Astrocyte (in vitro differentiated cells and primary cell): ENCODE measurements at regions not wholly inside any gene's neighbourhood (a gene's known extent, or its start where the extent isn't known, plus 50 kb on each side); places are given as distances from the start of the nearest gene placed in this dataset.
"Not testable (repeated sequence)": the region's sequence is repeated elsewhere in the genome, so short reads cannot be mapped to it uniquely, and the experiment has no call there.

ENCODE experiments used
- DNase-seq: peaks from one replicate; pipeline ENCODE4 v3.0.0-alpha.2; 2010; ENCODE audit warnings: low read depth
- FAIRE-seq: peaks from 2 replicates; lab custom pipeline; 2011; peaks lifted over from hg19 to GRCh38; lab: Jason Lieb, UNC
- H2AFZ ChIP-seq: 2 replicates; pipeline ENCODE4 v1.6.0; 2012; ENCODE audit warnings: low read depth, low read length, inconsistent platforms
- H3K27ac ChIP-seq: 2 replicates; pipeline ENCODE4 v1.5.1; 2011; ENCODE audit warnings: low read depth, low read length, inconsistent platforms
- H3K27me3 ChIP-seq: 2 replicates; pipeline ENCODE4 v1.6.0; 2011; ENCODE audit warnings: low read length, inconsistent platforms; ENCODE audit not compliant: insufficient read depth
- H3K36me3 ChIP-seq: 2 replicates; pipeline ENCODE4 v1.5.1; 2011; ENCODE audit warnings: low read length, inconsistent platforms; ENCODE audit not compliant: insufficient read depth
- H3K4me1 ChIP-seq: 2 replicates; pipeline ENCODE4 v1.5.1; 2011; ENCODE audit warnings: low read length, inconsistent platforms; ENCODE audit not compliant: insufficient read depth
- H3K4me2 ChIP-seq: 2 replicates; pipeline ENCODE4 v1.6.0; 2012; ENCODE audit warnings: low read length, inconsistent platforms
- H3K4me3 ChIP-seq: 2 replicates; pipeline ENCODE4 v1.5.1; 2011; ENCODE audit warnings: low read depth, mild to moderate bottlenecking, low read length, inconsistent platforms; ENCODE audit not compliant: insufficient read depth
- H3K79me2 ChIP-seq: 2 replicates; pipeline ENCODE4 v1.6.0; 2012; ENCODE audit warnings: mild to moderate bottlenecking, low read length, inconsistent platforms; ENCODE audit not compliant: insufficient read depth
- H3K9ac ChIP-seq: 2 replicates; pipeline ENCODE4 v1.6.0; 2012; ENCODE audit warnings: mild to moderate bottlenecking, low read length, inconsistent platforms
- H3K9me3 ChIP-seq: 2 replicates; pipeline ENCODE4 v1.5.1; 2012; ENCODE audit warnings: low read depth, mild to moderate bottlenecking, low read length, inconsistent platforms; ENCODE audit not compliant: insufficient read depth
- H4K20me1 ChIP-seq: 2 replicates; pipeline ENCODE4 v1.6.0; 2012; ENCODE audit warnings: low read length, inconsistent platforms; ENCODE audit not compliant: insufficient read depth
- H3K27ac Mint-ChIP-seq: one replicate; pipeline ENCODE4 v1.8.0; 2021; ENCODE audit warnings: mild to moderate bottlenecking, mixed read lengths; ENCODE audit not compliant: unreplicated experiment
- H3K27me3 Mint-ChIP-seq: one replicate; pipeline ENCODE4 v1.8.0; 2021; ENCODE audit warnings: low read depth, mixed read lengths; ENCODE audit not compliant: unreplicated experiment
- H3K36me3 Mint-ChIP-seq: one replicate; pipeline ENCODE4 v1.8.0; 2021; ENCODE audit warnings: low read depth, mixed read lengths; ENCODE audit not compliant: unreplicated experiment
- H3K4me1 Mint-ChIP-seq: one replicate; pipeline ENCODE4 v1.8.0; 2021; ENCODE audit warnings: low read depth, mixed read lengths; ENCODE audit not compliant: unreplicated experiment
- H3K4me3 Mint-ChIP-seq: one replicate; pipeline ENCODE4 v1.8.0; 2021; ENCODE audit warnings: mild to moderate bottlenecking, moderate library complexity, mixed read lengths; ENCODE audit not compliant: unreplicated experiment
- H3K9me3 Mint-ChIP-seq: one replicate; pipeline ENCODE4 v1.8.0; 2021; ENCODE audit warnings: mild to moderate bottlenecking, mixed read lengths; ENCODE audit not compliant: unreplicated experiment
- CTCF ChIP-seq: IDR thresholded peaks from 2 replicates; pipeline ENCODE4 v1.5.1; 2011; ENCODE audit warnings: low read depth, mild to moderate bottlenecking, inconsistent platforms, low read length, moderate library complexity; ENCODE audit not compliant: insufficient read depth
- EZH2 ChIP-seq: IDR thresholded peaks from 2 replicates; pipeline ENCODE4 v1.6.1; 2012; ENCODE audit warnings: mild to moderate bottlenecking, low read length, inconsistent platforms; ENCODE audit not compliant: insufficient read depth

- H3K4me2 ChIP-seq, H3K4me3 Mint-ChIP-seq, H4K20me1 ChIP-seq, H3K36me3 Mint-ChIP-seq, H3K9ac ChIP-seq, H3K27ac Mint-ChIP-seq, H3K4me3 ChIP-seq, FAIRE-seq, H3K4me1 ChIP-seq, H3K4me1 Mint-ChIP-seq, H3K79me2 ChIP-seq, H3K27ac ChIP-seq, DNase-seq, H2AFZ ChIP-seq, H3K9me3 Mint-ChIP-seq, H3K9me3 ChIP-seq, H3K36me3 ChIP-seq, H3K27me3 ChIP-seq, H3K27me3 Mint-ChIP-seq: not testable (repeated sequence)
Observed at GRCh38 chr16:5207862-5208498, 110.4 kb upstream of the EEF2KMT start.

GRCh38 chr16:5207001-5207523 is 109.5 kb upstream of the EEF2KMT start:
- Mint-ChIP-seq H3K27ac (no peak overlapping the region), H3K4me1 (no peaks in the 10 kb centered on the region), H3K9me3 (peaks cover 6% of the 10 kb centered on the region), H3K4me3 (no peak overlapping the region), H3K36me3 (no peaks in the 10 kb centered on the region), H3K27me3 (peaks cover 4% of the 10 kb centered on the region)
- H3K79me2 ChIP-seq: no peaks in the 10 kb centered on the region
- no peaks in the 10 kb centered on the region for H3K4me1 ChIP-seq
- H3K9me3 ChIP-seq: no peaks in the 10 kb centered on the region
- H4K20me1 ChIP-seq: no peaks in the 10 kb centered on the region
- H3K4me2 ChIP-seq: no peak overlapping the region
- H3K4me3 ChIP-seq: no peak overlapping the region
- no peak overlapping the region for H2AFZ ChIP-seq
- TF ChIP-seq EZH2: no peak
- no peak for TF ChIP-seq CTCF
- H3K36me3 ChIP-seq: no peaks in the 10 kb centered on the region
- no peak for DNase-seq
- H3K27me3 ChIP-seq: no peaks in the 10 kb centered on the region
- FAIRE-seq: no peak
- H3K27ac ChIP-seq: no peak overlapping the region
- no peak overlapping the region for H3K9ac ChIP-seq

DNA sequence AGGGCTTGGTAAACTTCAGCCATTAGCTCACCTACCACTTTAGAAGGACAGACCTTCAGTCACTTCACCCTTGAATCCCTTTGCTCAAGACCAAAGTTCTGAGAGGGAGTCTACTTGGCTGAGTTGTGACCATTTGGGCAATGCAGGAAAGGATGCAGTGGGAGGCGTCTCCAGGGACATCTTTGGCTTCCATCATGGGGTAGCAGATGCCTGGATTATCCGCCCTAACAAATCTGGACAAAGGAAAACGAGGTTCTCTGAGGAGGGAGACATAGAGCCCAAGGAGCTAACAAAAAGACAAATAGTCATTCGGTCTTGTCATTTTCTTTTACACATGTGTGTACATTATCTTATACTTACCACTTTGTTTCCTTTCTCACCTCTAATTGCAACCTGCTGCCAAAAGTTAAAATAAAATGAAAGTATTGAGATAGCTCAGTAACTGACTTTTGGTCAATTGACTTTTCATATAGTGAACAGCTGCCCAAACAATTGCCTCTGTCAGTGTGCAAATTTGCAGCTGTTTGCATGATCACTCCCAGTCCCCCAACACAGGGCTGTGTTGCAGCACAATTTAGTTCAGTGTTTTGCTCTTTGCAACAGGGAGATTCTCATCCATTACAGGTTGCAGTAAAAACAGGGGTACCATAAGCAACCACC is 108.9 kb upstream of the EEF2KMT start:
- no peaks in the 10 kb centered on the region for H3K36me3 ChIP-seq
- no peak for FAIRE-seq

More for the DNA sequence above, 108.9 kb upstream of the EEF2KMT start:
- no peak for TF ChIP-seq EZH2
- H3K36me3 Mint-ChIP-seq: no peaks in the 10 kb centered on the region
- Histone ChIP-seq H4K20me1 (no peaks in the 10 kb centered on the region), H3K27ac (no peak overlapping the region), H3K79me2 (no peaks in the 10 kb centered on the region), H3K4me3 (no peak overlapping the region), H3K9me3 (no peaks in the 10 kb centered on the region), H3K4me1 (no peaks in the 10 kb centered on the region), H3K27me3 (no peaks in the 10 kb centered on the region), H3K4me2 (no peak overlapping the region), H3K9ac (no peak overlapping the region), H2AFZ (no peak overlapping the region)
- DNase-seq: no peak
- H3K27me3 Mint-ChIP-seq: peaks cover 4% of the 10 kb centered on the region
- no peak overlapping the region for H3K4me3 Mint-ChIP-seq
- H3K27ac Mint-ChIP-seq: no peak overlapping the region
- H3K9me3 Mint-ChIP-seq: peaks cover 6% of the 10 kb centered on the region
- H3K4me1 Mint-ChIP-seq: no peaks in the 10 kb centered on the region
